ENCODE measurements at regions not wholly inside any gene's neighbourhood (a gene's known extent, or its start where the extent isn't known, plus 50 kb on each side); places are given as distances from the start of the nearest gene placed in this dataset.
A peak's percentile ranks its signal among the peaks of the same experiment; 100 is the strongest.

- DNase-seq = no peak
Observed at GRCh38 chr4:84100071-84100470, 399.0 kb downstream of the NKX6-1 start.

GRCh38 chr4:84099599-84099998 lies 399.5 kb downstream of the NKX6-1 start:
- no peak for DNase-seq

- DNase-seq = no peak
Observed at GRCh38 chr4:84091266-84091665, 407.8 kb downstream of the NKX6-1 start.

- no peak for DNase-seq
Observed at GRCh38 chr4:84089652-84090437, 409.2 kb downstream of the NKX6-1 start.

GRCh38 chr4:84085986-84086385 lies 413.1 kb downstream of the NKX6-1 start:
- no peak for DNase-seq

GRCh38 chr4:84070289-84070688 lies 428.8 kb downstream of the NKX6-1 start:
- DNase-seq = no peak

- DNase-seq = no peak
Observed at GRCh38 chr4:84063619-84064018, 435.5 kb downstream of the NKX6-1 start.

GRCh38 chr4:84058201-84058600 lies 440.9 kb downstream of the NKX6-1 start:
- DNase-seq = no peak

GRCh38 chr4:84051639-84052038 lies 447.5 kb downstream of the NKX6-1 start:
- DNase-seq = no peak

GRCh38 chr4:84051089-84051488 lies 448.0 kb downstream of the NKX6-1 start:
- no peak for DNase-seq

- DNase-seq = no peak
Observed at GRCh38 chr4:84050015-84050414, 449.1 kb downstream of the NKX6-1 start.

- DNase-seq = no peak
Observed at GRCh38 chr4:84046551-84046950, 452.5 kb downstream of the NKX6-1 start.

GRCh38 chr4:84041426-84041825 lies 457.7 kb downstream of the NKX6-1 start:
- DNase-seq = no peak

GRCh38 chr4:84035568-84035967 lies 463.5 kb downstream of the NKX6-1 start:
- DNase-seq = no peak

- no peak for DNase-seq
Observed at GRCh38 chr4:84032372-84032771, 466.7 kb downstream of the NKX6-1 start.

GRCh38 chr4:84031401-84031800 lies 467.7 kb downstream of the NKX6-1 start:
- no peak for DNase-seq

GRCh38 chr4:84028340-84028739 lies 470.8 kb downstream of the NKX6-1 start:
- DNase-seq = no peak

GRCh38 chr4:84024405-84024804 lies 474.7 kb downstream of the NKX6-1 start:
- no peak for DNase-seq

- no peak for DNase-seq
Observed at GRCh38 chr4:84022564-84022963, 476.5 kb downstream of the NKX6-1 start.

- no peak for DNase-seq
Observed at GRCh38 chr4:84019626-84020025, 479.5 kb downstream of the NKX6-1 start.

- no peak for DNase-seq
Observed at GRCh38 chr4:84003046-84003445, 467.1 kb downstream of the GPAT3 start.

- no peak for DNase-seq
Observed at GRCh38 chr4:84001876-84002569, 466.1 kb downstream of the GPAT3 start.

GRCh38 chr4:83996254-83996653 lies 460.3 kb downstream of the GPAT3 start:
- DNase-seq = no peak

- DNase-seq = peak; percentile 3
Observed at GRCh38 chr4:83993774-83994173, 457.9 kb downstream of the GPAT3 start.

GRCh38 chr4:83989835-83990234 lies 453.9 kb downstream of the GPAT3 start:
- no peak for DNase-seq

Data from activated CD4-positive, alpha-beta T cell treated with anti-CD3 and anti-CD28 coated beads, Interleukin-2, Interleukin-6, amounts not matched to agents 100 ng/mL and 50 ng/mL, durations not matched to agents 16 hours and 8 hours (primary cell).